Inflammatory macrophage (primary cell): ENCODE measurements at regions not wholly inside any gene's neighbourhood (a gene's known extent, or its start where the extent isn't known, plus 50 kb on each side); places are given as distances from the start of the nearest gene placed in this dataset.

Experiments used
- DNase-seq, 2 donors: peaks; one replicate each; pipeline ENCODE4 v3.0.0-alpha.2; 2020 to 2022

GRCh38 chr9:129471201-129472019 is 149.5 kb downstream of the C9orf50 start:
- DNase-seq, result no peak

- DNase-seq, result no peak
These were observed 150.9 kb downstream of the C9orf50 start for GRCh38 chr9:129469988-129470316.

DNA sequence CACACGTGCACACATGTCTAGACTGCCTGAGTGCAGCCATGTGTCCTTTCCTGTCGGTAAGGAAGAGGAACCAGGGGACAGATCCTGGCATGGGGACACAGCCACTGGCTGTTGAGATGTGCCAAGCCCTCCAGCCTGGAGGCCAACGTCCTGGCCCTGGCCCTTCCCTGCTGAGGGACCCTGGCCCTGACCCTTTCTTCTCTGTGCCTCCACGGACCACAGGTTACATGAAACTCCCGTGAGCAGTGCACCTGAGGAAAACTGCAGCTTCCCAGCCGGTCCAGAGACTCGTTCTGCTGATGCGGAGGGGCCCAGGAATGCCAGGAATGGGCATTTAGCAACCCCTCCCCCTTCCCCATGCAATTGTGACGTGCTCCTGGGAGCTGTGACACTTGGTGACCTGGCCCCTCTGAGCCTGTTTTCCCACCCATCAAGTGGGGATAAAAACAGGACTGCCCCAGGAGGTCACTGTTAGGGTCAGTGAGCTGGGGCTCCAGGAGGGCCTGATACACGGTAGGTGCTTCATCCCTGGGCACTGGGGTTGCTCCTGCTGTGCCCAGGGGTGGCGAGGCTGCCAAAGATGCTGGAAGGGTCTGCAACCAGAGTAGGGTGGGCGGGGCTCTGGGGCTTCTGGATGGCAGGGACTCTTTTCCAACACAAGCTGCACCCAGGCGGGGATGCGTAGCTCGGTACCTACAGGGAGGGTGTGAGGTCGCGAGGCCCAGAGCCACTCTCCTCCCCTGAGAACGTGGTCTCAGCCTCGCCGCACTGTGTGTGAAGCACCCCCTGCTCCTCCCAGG is 151.5 kb downstream of the C9orf50 start:
- peak in 1 of 2 donors; percentile 36 for DNase-seq

DNA sequence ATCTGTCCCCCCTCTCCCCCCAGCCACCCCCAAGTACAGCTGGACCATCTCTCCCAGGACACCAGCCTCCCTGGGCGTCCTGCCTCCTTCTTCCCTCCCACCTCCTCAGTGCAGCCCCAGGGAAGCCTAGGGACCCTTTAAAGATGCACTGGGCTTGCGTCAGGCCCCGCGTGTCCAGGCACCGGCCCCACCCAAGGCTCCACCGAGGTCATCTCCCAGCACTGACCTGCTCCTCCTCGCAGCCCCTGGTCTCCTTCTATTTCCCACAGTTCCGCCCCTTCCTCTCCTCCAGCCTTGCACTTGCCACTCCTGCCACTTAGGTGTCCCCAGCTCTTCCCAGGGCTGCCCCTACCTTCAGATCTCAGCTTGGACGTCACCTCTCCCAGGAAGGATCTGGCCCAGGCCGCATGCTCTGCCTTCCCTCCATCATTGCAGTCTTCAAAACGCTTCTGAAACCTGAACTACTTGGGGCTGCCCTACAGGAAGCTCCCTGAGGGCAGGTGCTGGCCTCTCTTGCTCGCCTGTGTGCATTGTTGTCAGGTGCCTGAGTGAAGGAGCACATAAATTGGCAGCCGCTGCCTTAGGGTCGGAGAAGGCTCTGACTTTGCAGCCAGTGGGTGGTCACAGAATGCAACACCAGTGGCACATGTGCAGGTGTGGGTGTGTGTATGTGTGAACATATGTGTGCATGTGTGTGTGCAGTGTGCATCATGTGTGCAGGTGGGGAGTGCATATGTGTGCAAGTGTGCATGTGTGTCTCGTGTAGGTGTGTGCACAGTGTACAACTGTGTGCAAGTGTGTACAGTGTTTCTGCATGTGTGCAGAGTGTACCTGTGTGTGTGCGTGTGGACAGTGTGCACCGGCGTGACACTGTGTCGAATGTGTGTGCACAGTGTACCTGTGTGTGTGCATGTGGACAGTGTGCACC is 152.9 kb downstream of the C9orf50 start:
- no peak for DNase-seq

GRCh38 chr9:129467004-129467588 is 153.8 kb downstream of the C9orf50 start:
- DNase-seq, result no peak

GRCh38 chr9:129465834-129466535 is 154.9 kb downstream of the C9orf50 start:
- DNase-seq, result no peak

DNA sequence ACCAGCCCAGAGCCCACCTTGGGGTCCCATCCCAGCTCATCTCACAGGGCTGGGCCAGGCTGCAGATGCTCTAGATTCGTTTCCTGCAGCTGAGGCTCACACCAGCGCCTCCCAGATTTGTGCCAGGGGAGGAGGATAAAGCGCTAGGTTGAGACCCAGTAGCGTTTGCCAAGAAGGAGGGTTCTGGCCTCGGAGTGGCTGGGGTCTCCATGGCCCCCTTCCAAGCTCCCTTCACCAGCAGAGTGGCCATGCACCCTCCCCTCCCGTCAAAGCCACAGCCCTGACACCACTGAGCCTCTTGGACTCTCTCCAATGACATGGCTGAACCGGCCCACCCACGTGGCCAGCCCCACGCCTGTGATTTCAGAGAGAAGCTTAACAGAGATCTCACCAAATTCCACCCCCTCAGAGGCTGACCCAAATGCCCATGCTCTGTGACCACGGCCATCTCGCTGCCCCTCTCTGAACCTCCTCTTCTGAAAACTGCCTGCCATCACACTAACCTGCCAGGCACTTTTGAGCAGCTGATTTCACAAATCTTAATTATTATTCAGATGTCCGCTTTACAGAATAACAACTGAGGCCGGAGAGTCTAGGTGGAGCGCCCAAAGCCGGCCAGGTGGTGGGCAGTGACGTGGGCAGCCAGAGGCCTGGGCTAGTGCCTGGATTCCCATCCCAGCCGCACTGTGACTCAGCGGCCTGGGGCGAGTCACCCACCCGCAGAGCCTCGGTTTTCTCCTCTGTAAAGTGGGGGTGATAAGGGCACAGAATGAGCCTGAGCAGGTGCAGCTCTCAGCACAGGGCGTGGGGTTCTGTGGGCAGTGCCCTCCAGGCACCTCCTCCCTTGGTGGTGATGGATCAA is 155.7 kb downstream of the C9orf50 start:
- peak; percentile 54 to 81 for DNase-seq

DNA sequence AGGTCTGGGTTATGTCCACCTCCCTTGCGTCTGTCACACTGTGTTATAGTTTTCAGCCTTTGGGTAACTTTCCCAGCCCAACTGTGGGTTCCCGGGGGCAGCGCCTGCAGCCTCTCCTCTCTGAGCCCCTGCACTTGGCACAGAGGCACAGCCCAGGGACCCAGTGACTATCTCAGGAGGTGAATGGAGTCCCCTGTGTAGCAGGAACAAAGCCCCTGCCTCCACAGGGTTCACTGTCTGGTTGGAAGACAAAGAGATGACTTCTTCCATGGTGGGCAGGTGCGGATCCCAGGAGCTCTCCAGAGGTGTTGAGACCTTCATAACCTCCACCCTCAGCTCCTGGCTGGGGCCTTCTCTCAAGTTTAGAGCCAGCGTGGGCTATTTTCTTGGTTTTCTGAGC is 156.9 kb downstream of the C9orf50 start:
- DNase-seq, result no peak

- no peak for DNase-seq
These were observed 157.4 kb downstream of the C9orf50 start for GRCh38 chr9:129463477-129463876.

GRCh38 chr9:129462360-129462759 is 158.5 kb downstream of the C9orf50 start:
- DNase-seq, result no peak

DNA sequence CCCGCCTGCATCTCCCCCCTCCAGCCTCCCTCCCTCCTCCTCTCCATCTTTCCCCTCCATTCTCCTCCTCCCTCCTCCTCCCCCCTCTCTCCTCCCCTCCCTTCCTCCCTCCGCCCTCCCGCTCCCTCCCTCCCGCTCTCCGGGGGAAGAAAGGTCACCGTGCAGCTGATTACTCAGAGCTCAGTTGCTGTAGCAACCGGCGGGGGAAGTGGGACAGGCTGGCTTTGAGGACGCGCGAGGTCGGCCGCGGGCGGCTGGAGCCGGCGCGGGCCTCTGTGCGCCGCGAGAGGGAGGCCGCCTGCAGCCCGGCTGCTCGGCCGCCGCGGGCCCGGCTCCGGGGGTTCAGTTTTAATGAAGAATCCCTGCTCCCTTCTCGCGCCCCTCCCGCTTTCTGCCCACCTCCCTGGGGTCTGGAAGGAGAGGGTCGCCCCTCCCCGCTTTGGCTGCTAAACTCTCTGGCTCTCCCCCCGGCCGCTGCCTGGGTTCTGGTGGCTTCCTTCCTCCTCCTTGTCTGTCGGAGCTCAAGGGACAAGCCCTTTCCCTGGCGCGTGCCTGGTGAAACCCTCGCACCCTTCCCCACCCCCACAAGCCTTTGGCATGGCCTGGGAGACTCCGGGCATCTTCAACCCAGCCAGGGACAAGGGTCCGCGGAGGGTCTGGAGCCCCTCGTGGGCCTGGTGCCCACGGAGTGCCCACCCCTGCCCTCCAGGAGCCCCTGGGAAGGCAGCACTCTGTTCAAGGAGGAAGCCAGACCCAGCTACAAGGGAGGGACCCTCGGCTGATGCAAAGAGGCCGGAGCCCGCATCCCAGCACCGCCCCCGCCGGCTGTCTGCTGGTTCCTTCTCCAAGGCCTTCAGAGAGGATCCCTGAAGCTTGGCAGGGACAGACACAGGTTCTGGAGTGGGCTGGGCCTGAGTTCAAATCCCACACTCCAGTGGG is 160.3 kb downstream of the C9orf50 start:
- DNase-seq, result peak; percentile 95 to 96

- DNase-seq, result peak in 1 of 2 donors; percentile 23
These were observed 161.2 kb downstream of the C9orf50 start for GRCh38 chr9:129459547-129460322.

DNA sequence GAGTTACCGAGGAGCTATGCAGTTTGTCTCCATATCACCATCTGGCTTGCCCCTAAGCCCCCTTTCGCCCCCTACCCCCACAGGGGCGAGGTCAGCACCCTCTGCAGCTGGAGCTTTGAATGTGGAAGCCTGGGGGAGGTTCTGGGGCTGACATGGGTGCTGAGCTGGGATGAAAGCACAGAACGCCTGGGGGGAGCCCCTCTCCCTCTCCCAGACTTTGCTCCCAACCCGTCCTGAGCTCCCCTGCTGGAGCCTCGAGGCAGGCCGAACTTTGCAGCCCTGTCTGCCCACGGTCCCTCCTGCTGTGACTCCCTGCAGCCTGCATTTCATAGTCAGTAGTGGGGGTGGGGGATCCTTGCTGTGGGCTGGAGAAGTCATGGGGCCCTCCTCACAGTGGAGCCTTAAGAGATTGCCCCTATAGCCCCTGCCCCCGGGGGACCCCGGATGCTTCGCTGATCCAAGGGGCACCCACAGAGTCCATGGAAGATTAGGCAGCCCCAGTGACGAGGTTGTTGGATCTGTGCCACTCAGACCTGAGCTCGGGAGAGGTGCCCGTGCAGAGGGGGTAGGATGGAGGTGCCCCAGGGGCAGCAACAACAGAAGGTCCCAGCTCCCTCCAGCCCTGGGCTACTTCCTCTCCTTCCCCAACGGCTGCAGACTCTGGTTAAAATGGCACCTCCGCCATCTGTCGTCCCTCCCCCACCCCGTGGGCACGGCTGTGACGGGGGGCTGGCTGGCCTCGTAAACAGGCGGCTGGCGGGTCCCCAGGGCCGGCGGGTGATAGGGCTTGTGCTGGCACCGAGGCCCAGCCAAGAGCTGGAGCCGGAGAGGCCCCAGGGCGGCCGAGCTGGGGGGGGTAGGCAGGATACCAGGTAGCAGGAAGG is 162.0 kb downstream of the C9orf50 start:
- DNase-seq, result peak; percentile 48 to 60

DNA sequence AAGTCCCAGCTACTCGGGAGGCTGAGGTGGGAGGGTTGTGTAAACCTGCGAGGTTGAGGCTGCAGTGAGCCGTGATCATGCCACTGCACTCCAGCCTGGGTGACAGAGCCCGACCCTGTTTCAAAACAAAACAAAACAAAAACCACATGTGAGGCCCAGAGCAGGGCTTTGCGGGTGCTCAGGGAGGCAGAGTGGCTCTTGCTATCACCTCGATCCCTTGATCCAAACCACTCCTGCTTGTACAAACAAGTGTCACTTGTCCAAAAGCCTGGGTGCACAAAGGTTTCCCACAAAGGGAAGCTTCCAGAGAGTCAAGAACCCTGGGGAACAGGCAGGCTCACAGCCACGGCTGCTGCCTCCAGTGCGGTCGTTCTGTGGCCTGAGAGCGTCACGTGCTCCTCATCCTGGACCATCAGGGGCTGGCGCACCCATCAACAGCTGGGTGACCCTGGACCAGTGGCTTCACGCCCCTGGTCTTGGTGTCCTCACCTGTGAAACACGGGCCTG is 162.7 kb downstream of the C9orf50 start:
- DNase-seq, result peak; percentile 42 to 65

DNA sequence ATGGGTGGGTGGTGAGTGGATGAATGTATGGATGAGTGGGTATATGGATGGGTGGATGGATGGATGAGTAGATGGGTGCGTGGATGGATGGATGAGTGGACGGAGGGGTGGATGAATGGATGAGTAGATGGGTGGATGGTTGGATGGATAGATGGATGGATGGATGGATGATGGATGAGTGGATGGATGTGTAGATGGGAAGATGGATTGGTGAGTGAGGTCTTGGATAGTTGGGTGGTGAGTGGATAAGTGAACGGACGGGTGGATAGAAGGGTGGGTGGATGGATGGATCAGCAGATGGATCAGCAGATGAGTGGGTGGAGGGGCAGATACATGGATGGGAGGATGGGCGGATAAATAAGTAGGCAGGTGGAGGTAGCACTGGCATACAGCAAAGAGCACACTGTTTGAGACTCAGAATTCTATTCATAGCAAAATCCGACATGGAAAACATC is 163.5 kb downstream of the C9orf50 start:
- DNase-seq, result no peak

DNA sequence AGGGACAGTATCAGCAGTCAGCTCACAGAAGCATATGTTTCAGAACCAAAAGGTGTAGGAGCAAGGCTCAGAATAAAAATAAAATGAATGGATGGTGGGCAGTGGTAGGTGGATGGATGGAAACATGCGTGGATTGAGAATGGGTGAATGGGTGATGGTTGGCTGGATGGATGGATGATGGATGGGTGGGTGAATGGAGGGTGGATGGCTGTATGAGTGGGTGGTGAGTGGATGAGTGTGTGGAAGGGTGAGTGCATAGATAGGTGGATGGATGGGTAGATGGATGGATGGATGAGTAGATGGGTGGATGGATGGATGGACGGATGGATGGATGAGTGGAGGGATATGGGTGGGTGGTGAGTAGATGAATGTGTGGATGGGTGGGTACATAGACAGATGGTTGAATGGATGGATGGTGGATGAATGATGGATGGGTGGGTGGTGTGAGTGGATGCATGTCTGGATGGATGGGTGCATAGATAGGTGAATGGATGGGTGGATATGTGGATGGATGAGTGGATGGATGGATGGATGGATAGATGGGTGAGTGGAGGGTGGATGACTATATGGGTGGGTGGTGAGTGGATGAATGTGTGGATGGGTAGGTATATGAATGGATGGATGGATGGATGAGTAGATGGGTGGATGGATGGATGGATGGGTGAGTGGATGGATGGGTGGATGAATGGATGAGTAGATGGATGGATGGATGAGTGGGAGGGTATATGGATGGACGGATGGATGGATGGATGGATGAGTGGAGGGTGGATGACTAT is 164.2 kb downstream of the C9orf50 start:
- no peak for DNase-seq
